ENCODE measurements at regions not wholly inside any gene's neighbourhood (a gene's known extent, or its start where the extent isn't known, plus 50 kb on each side); places are given as distances from the start of the nearest gene placed in this dataset.

GRCh38 chr11:21896216-21896615 is 296.7 kb upstream of the ANO5 start:
- Histone ChIP-seq H3K4me3 (no peak overlapping the region), H3K27me3 (no peaks in the 10 kb centered on the region), H3K27ac (no peak overlapping the region), H3K36me3 (no peaks in the 10 kb centered on the region), H3K4me1 (no peaks in the 10 kb centered on the region), H3K9me3 (no peaks in the 10 kb centered on the region)
- no peak for DNase-seq (ENCODE audit: extremely low spot score in 2 of 2)
- TF ChIP-seq POLR2A (IDR thresholded peaks at IDR 0.05) (no peak), POLR2AphosphoS5 (IDR thresholded peaks at IDR 0.05; ENCODE audit: insufficient read depth in 1 of 2, low read depth in 1 of 2) (no peak), CTCF (IDR thresholded peaks at IDR 0.05) (no peak)
- intact Hi-C loops (cut with DNase I) = no loop called here

- intact Hi-C loops (cut with DNase I) = no loop called here
Measured at GRCh38 chr11:21896746-21897602, 295.9 kb upstream of the ANO5 start.

GRCh38 chr11:21897752-21898151 is 295.1 kb upstream of the ANO5 start:
- intact Hi-C loops (cut with DNase I) = no loop called here
- no peak for DNase-seq (ENCODE audit: extremely low spot score in 2 of 2)
- H3K27ac ChIP-seq = no peak overlapping the region
- no peaks in the 10 kb centered on the region for H3K27me3 ChIP-seq
- no peak overlapping the region for H3K4me3 ChIP-seq
- TF ChIP-seq POLR2A (IDR thresholded peaks at IDR 0.05) (no peak), POLR2AphosphoS5 (IDR thresholded peaks at IDR 0.05; ENCODE audit: insufficient read depth in 1 of 2, low read depth in 1 of 2) (no peak), CTCF (IDR thresholded peaks at IDR 0.05) (no peak)
- no peaks in the 10 kb centered on the region for H3K36me3 ChIP-seq
- H3K4me1 ChIP-seq = no peaks in the 10 kb centered on the region
- no peaks in the 10 kb centered on the region for H3K9me3 ChIP-seq

More at GRCh38 chr11:21896746-21897602, 295.9 kb upstream of the ANO5 start:
- Histone ChIP-seq H3K27me3 (no peaks in the 10 kb centered on the region), H3K27ac (no peak overlapping the region), H3K4me3 (no peak overlapping the region), H3K4me1 (no peaks in the 10 kb centered on the region), H3K36me3 (no peaks in the 10 kb centered on the region), H3K9me3 (no peaks in the 10 kb centered on the region)
- TF ChIP-seq POLR2A (IDR thresholded peaks at IDR 0.05) (no peak), POLR2AphosphoS5 (IDR thresholded peaks at IDR 0.05; ENCODE audit: insufficient read depth in 1 of 2, low read depth in 1 of 2) (no peak), CTCF (IDR thresholded peaks at IDR 0.05) (no peak)
- no peak for DNase-seq (ENCODE audit: extremely low spot score in 2 of 2)

GRCh38 chr11:21908211-21908610 is 284.7 kb upstream of the ANO5 start:
- DNase-seq (ENCODE audit: extremely low spot score in 2 of 2) = no peak
- TF ChIP-seq POLR2A (IDR thresholded peaks at IDR 0.05) (no peak), CTCF (IDR thresholded peaks at IDR 0.05) (no peak), POLR2AphosphoS5 (IDR thresholded peaks at IDR 0.05; ENCODE audit: insufficient read depth in 1 of 2, low read depth in 1 of 2) (no peak)
- Histone ChIP-seq H3K36me3 (no peaks in the 10 kb centered on the region), H3K4me1 (no peaks in the 10 kb centered on the region), H3K27me3 (no peaks in the 10 kb centered on the region), H3K27ac (no peak overlapping the region), H3K9me3 (no peaks in the 10 kb centered on the region), H3K4me3 (no peak overlapping the region)
- intact Hi-C loops (cut with DNase I) = no loop called here

- Histone ChIP-seq H3K27me3 (no peaks in the 10 kb centered on the region), H3K4me1 (no peaks in the 10 kb centered on the region), H3K27ac (no peak overlapping the region), H3K4me3 (no peak overlapping the region), H3K9me3 (no peaks in the 10 kb centered on the region), H3K36me3 (no peaks in the 10 kb centered on the region)
- TF ChIP-seq CTCF (IDR thresholded peaks at IDR 0.05) (no peak), POLR2AphosphoS5 (IDR thresholded peaks at IDR 0.05; ENCODE audit: insufficient read depth in 1 of 2, low read depth in 1 of 2) (no peak), POLR2A (IDR thresholded peaks at IDR 0.05) (no peak)
- DNase-seq (ENCODE audit: extremely low spot score in 2 of 2) = no peak
- intact Hi-C loops (cut with DNase I) = no loop called here
Measured at GRCh38 chr11:21909145-21909544, 283.7 kb upstream of the ANO5 start.

Data from vagina (tissue), 2 donors.